ENCODE measurements at regions not wholly inside any gene's neighbourhood (a gene's known extent, or its start where the extent isn't known, plus 50 kb on each side); places are given as distances from the start of the nearest gene placed in this dataset.
"Not testable (repeated sequence)": the region's sequence is repeated elsewhere in the genome, so short reads cannot be mapped to it uniquely, and the experiment has no call there.

DNA sequence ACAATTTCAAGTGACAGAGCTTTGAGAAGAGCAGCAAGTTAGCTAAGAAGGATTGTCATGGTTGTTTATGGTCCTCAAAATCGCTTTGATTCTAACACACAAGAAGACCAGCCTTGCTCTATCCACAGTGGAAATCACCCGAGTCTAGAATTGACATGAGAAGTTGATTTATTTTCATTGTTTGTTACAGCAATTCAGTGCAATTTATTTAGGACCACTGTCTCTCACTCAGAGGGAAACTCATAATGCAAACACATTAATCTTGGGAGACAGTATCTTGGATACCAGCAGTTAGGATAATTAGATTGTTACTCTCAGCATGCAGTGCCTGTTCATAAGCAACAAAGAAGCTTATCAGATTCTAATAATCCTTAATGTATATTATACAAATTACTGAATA, 498.9 kb downstream of the NTRK2 start:
- intact Hi-C loops (cut with DNase I; ENCODE audit: low total_unique reads), result no loop called here
- WGBS, 2 donors, result 78 to 84% methylated on average over 2 of the region's 2 CpGs
- no peak for TF ChIP-seq POLR2A (IDR thresholded peaks at IDR 0.05)
- TF ChIP-seq, protein P1, sequence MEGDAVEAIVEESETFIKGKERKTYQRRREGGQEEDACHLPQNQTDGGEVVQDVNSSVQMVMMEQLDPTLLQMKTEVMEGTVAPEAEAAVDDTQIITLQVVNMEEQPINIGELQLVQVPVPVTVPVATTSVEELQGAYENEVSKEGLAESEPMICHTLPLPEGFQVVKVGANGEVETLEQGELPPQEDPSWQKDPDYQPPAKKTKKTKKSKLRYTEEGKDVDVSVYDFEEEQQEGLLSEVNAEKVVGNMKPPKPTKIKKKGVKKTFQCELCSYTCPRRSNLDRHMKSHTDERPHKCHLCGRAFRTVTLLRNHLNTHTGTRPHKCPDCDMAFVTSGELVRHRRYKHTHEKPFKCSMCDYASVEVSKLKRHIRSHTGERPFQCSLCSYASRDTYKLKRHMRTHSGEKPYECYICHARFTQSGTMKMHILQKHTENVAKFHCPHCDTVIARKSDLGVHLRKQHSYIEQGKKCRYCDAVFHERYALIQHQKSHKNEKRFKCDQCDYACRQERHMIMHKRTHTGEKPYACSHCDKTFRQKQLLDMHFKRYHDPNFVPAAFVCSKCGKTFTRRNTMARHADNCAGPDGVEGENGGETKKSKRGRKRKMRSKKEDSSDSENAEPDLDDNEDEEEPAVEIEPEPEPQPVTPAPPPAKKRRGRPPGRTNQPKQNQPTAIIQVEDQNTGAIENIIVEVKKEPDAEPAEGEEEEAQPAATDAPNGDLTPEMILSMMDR (IDR thresholded peaks at IDR 0.05), result no peak
- H3K4me3 ChIP-seq (ENCODE audit: low read depth, poor library complexity, severe bottlenecking), result no peak overlapping the region
- DNase-seq (ENCODE audit: low spot score in 2 of 2), result no peak

DNA sequence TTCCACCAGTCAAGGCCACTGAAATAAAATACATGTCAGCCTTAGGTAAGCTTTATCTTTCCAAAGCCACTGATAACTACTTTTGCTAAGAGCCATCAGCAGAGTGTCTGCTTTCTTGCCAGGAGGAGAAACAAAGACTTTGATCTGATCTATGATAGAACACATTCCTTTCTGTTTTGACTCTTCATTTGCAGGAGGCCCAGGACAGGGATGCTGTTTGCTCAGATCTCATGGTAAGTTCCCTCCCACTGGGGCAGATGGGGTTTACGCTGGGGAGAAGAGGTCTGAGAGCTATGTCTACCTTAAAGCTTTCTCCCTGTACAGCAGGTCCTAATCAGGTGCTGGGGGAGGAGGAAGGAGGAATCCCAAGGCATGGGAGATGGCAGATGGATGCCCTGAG, 497.6 kb downstream of the NTRK2 start:
- intact Hi-C loops (cut with DNase I; ENCODE audit: low total_unique reads), result no loop called here
- TF ChIP-seq, protein P1 (IDR thresholded peaks at IDR 0.05), result no peak
- TF ChIP-seq POLR2A (IDR thresholded peaks at IDR 0.05), result no peak
- no peak for DNase-seq (ENCODE audit: low spot score in 2 of 2)
- no peak overlapping the region for H3K4me3 ChIP-seq (ENCODE audit: low read depth, poor library complexity, severe bottlenecking)
- 68 to 95% methylated on average over 1 of the region's 1 CpG for WGBS, 2 donors

DNA sequence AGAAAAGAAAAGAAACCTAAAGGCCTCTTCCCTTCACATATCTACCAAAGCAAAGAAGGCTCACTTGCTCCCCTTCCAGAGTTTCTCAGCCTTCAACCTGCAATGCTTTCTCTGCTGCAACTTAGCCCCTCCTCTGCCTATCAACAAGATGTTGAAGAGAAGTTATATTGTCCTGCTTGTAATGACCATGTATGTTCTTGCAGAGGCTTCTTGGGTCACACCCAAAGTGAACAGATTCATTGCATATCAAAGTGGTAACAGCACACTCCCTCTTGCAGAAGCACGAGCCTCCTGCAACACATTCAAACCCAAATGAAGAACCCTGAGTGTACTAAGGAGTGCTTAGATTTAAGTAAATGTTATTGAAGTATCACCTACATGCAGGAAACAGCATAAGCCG, 494.3 kb downstream of the NTRK2 start:
- H3K4me3 ChIP-seq (ENCODE audit: low read depth, poor library complexity, severe bottlenecking), result no peak overlapping the region
- TF ChIP-seq, protein P1 (IDR thresholded peaks at IDR 0.05), result no peak
- no peak for TF ChIP-seq POLR2A (IDR thresholded peaks at IDR 0.05)
- WGBS, 2 donors, result 67 to 73% methylated on average over 2 of the region's 2 CpGs
- intact Hi-C loops (cut with DNase I; ENCODE audit: low total_unique reads), result no loop called here
- DNase-seq (ENCODE audit: low spot score in 2 of 2), result no peak

DNA sequence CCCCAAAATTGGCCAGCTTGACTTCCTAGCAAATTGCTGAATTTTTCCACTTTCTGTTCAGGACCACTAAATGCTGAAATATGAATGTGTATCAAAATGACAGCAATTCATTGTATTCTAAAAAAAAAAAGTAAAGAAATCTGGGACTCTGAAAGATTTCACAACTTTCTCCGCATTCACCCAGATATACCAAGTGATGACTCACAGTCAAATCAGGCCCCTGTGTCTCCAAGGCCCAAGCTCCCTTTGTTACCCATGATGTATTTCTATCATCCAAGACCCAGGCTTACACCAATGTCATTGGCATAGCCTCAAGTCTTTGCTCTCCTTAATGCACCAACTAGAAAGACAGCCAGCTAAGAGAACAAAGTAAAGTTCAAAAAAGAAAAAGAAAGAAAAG, 493.9 kb downstream of the NTRK2 start:
- no peak overlapping the region for H3K4me3 ChIP-seq (ENCODE audit: low read depth, poor library complexity, severe bottlenecking)
- WGBS, 2 donors, result 60 to 75% methylated on average over 1 of the region's 1 CpG
- TF ChIP-seq POLR2A (IDR thresholded peaks at IDR 0.05), result no peak
- TF ChIP-seq, protein P1 (IDR thresholded peaks at IDR 0.05), result no peak
- intact Hi-C loops (cut with DNase I; ENCODE audit: low total_unique reads), result no loop called here
- DNase-seq (ENCODE audit: low spot score in 2 of 2), result no peak

DNA sequence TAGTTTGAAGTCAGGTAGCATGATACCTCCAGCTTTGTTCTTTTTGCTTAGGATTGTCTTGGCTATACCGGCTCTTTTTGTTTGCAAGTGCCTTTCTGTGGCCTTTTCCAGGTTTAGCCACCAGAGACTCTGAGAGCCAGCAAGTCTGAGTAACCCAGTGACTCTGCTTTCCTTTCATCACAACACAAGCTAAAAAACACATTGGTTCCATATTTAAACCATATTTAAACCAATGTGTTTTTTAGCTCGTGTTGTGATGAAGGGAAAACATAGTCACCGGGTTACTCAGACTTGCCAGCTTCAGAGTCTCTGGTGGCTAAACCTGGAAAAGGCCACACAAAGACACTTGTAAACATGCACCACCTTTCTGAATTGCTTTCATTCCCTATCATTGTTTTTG, 493.3 kb downstream of the NTRK2 start:
- TF ChIP-seq, protein P1 (IDR thresholded peaks at IDR 0.05), result no peak
- no peak for TF ChIP-seq POLR2A (IDR thresholded peaks at IDR 0.05)
- intact Hi-C loops (cut with DNase I; ENCODE audit: low total_unique reads), result no loop called here
- H3K4me3 ChIP-seq (ENCODE audit: low read depth, poor library complexity, severe bottlenecking), result no peak overlapping the region
- DNase-seq (ENCODE audit: low spot score in 2 of 2), result no peak
- WGBS, 2 donors, result 43 to 50% methylated on average over 3 of the region's 3 CpGs

DNA sequence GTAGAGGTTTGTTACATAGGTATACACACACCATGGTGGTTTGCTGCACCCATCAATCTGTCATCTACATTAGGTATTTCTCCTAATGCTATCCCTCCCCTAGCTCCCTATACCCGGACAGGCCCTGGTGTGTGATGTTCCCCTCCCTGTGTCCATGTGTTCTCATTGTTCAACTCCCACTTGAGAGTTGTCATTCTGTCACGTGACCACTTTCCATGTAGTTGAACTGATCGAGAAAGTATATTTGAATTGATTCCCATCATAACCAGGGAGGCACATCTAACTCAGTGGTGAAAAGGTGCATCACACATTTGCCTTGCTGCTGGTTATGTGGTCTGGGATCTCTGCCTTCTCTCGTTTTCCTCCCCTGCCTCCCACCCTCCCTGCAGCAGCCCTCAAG, 491.4 kb downstream of the NTRK2 start:
- intact Hi-C loops (cut with DNase I; ENCODE audit: low total_unique reads), result not testable (repeated sequence)
- 80 to 88% methylated on average over 1 to 4 of the region's 4 CpGs for WGBS, 2 donors

More for the DNA sequence above, 491.4 kb downstream of the NTRK2 start:
- DNase-seq (ENCODE audit: low spot score in 2 of 2); H3K4me3 ChIP-seq (ENCODE audit: low read depth, poor library complexity, severe bottlenecking): not testable (repeated sequence)
